A204.1 (cell line): ENCODE measurements at regions not wholly inside any gene's neighbourhood (a gene's known extent, or its start where the extent isn't known, plus 50 kb on each side); places are given as distances from the start of the nearest gene placed in this dataset.
"Not testable (repeated sequence)": the region's sequence is repeated elsewhere in the genome, so short reads cannot be mapped to it uniquely, and the experiment has no call there.

ENCODE experiments used
- FAIRE-seq: peaks from 2 replicates; lab custom pipeline; 2012; peaks lifted over from hg19 to GRCh38; lab: Jason Lieb, UNC

GRCh38 chr11:24185535-24185934 is 311.3 kb upstream of the LUZP2 start:
- not testable (repeated sequence) for FAIRE-seq

GRCh38 chr11:24196733-24197132 is 300.1 kb upstream of the LUZP2 start:
- FAIRE-seq: no peak

- FAIRE-seq: no peak
These were observed 298.4 kb upstream of the LUZP2 start for GRCh38 chr11:24198481-24198880.

GRCh38 chr11:24199461-24199860 is 297.4 kb upstream of the LUZP2 start:
- FAIRE-seq: no peak

GRCh38 chr11:24206030-24206429 is 290.8 kb upstream of the LUZP2 start:
- FAIRE-seq: no peak

- no peak for FAIRE-seq
These were observed 290.3 kb upstream of the LUZP2 start for GRCh38 chr11:24206511-24206910.

- FAIRE-seq: no peak
These were observed 280.4 kb upstream of the LUZP2 start for GRCh38 chr11:24216488-24216887.

- not testable (repeated sequence) for FAIRE-seq
These were observed 279.5 kb upstream of the LUZP2 start for GRCh38 chr11:24217319-24217718.

- FAIRE-seq: no peak
These were observed 271.4 kb upstream of the LUZP2 start for GRCh38 chr11:24225501-24225900.

- FAIRE-seq: no peak
These were observed 270.2 kb upstream of the LUZP2 start for GRCh38 chr11:24226606-24227005.

- FAIRE-seq: no peak
These were observed 263.8 kb upstream of the LUZP2 start for GRCh38 chr11:24233041-24233440.

GRCh38 chr11:24234822-24235508 is 261.9 kb upstream of the LUZP2 start:
- no peak for FAIRE-seq

- no peak for FAIRE-seq
These were observed 257.8 kb upstream of the LUZP2 start for GRCh38 chr11:24238771-24239645.

- FAIRE-seq: no peak
These were observed 256.9 kb upstream of the LUZP2 start for GRCh38 chr11:24239930-24240329.

- no peak for FAIRE-seq
These were observed 256.2 kb upstream of the LUZP2 start for GRCh38 chr11:24240496-24241175.

- no peak for FAIRE-seq
These were observed 250.1 kb upstream of the LUZP2 start for GRCh38 chr11:24246715-24247114.

- FAIRE-seq: peak; percentile 21
These were observed 249.0 kb upstream of the LUZP2 start for GRCh38 chr11:24247846-24248245.

GRCh38 chr11:24249921-24250320 is 246.9 kb upstream of the LUZP2 start:
- FAIRE-seq: no peak

GRCh38 chr11:24253237-24253760 is 243.6 kb upstream of the LUZP2 start:
- no peak for FAIRE-seq

- FAIRE-seq: no peak
These were observed 232.0 kb upstream of the LUZP2 start for GRCh38 chr11:24264868-24265267.

- FAIRE-seq: no peak
These were observed 229.8 kb upstream of the LUZP2 start for GRCh38 chr11:24267014-24267413.

GRCh38 chr11:24271798-24272197 is 225.1 kb upstream of the LUZP2 start:
- no peak for FAIRE-seq
